CD4-positive, alpha-beta T cell treated with Interleukin-21 for 1 hour (primary cell): ENCODE measurements at regions not wholly inside any gene's neighbourhood (a gene's known extent, or its start where the extent isn't known, plus 50 kb on each side); places are given as distances from the start of the nearest gene placed in this dataset.
"Not testable (repeated sequence)": the region's sequence is repeated elsewhere in the genome, so short reads cannot be mapped to it uniquely, and the experiment has no call there.

Experiments
- DNase-seq: peaks from one replicate; pipeline ENCODE4 v3.0.0-alpha.2; 2020

DNA sequence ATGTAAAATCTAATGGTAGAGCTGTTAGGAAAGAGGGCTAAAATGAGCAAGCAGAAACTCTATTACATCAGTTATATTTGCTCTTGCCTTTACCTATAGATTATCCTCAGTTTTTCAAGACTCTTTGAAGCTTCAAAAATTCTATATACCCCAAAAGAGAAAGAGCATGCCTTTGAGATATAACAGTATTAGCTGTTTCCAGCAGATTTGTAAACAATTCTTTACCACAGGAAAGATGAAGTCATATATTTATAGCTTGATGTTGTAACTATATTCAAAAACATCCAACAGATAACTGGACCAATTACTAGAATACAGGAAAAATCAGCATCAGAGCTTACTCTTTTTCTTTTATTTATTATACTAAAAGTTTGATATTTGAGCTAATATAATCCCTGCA is 416.2 kb upstream of the TPK1 start:
- no peak for DNase-seq

DNA sequence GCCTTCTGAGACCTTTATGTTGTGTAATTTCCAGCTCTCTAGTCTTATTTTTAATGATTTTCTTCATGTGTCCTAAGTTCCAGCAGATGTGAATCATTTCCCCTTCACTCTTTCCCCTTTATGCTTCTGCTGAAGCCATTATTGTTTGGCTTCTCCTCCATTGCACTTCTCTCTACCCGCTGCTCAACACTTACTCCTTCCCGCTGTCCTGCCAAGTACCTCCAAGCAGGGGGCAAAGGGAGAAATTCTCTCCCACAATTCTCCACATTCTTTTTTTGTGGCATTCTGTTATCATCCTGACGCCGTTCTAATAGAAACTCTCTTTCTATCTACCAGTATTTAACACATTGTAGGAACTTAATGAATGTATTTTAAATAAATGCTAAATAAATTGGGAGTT is 388.9 kb upstream of the TPK1 start:
- no peak for DNase-seq

DNA sequence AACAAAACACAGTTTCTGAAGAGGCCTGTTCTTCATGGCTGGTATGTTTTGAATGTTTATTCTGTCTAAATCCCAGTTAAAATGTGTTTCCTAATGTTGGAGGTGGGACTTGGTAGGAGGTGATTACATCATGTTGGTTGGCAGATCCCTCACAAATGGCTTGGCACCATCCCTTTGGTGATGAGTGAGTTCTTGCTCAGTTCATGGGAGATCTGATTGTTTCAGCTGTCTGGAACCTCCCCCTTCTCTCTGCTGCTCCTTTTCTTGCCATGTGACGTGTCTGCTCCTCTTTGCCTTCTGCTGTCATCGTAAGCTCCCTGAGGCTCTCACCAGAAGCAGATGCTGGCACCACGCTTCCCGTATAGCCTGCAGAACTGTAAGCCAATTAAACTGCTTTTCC is 383.6 kb upstream of the TPK1 start:
- DNase-seq = no peak

DNA sequence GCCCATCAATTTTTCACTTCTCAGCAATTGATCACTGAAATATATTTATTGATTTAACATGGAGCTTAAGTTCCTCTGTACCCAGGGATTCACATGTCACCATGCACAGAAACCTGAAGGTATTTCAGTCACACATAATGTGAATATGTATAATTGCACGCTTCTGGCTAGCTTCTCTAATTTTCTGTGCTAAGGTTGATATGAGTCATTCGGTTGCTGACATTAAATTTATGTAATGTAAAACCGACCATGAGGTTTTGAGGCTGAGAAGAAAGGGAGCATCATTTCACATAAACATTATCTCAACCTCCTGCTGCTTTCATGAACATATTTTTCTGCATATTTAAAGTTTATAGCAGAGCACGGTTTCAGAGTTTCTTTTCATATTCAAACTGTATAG is 381.0 kb upstream of the TPK1 start:
- DNase-seq = no peak

- no peak for DNase-seq
Observed at GRCh38 chr7:145212050-145212449, 376.2 kb upstream of the TPK1 start.

- no peak for DNase-seq
Observed at GRCh38 chr7:145211211-145211610, 375.4 kb upstream of the TPK1 start.

DNA sequence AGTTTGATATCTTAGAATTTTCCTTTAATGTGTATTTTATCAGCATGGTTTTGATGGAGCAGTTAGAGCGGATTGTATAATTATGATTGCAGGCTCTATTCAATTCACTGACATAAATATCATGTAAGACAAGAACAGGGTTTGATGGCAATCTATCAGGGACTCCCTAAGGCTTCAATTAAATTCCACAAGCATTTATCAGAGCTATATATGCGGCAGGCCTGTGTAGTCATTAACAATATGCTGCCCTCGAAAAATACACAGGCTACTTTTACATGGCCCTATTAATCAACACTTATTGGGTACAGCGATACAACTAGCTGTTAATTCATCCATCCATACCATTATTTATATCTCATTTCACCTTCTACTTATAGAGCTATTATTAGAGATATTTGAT is 358.1 kb upstream of the TPK1 start:
- no peak for DNase-seq

- no peak for DNase-seq
Observed at GRCh38 chr7:145184956-145185355, 349.1 kb upstream of the TPK1 start.

GRCh38 chr7:145183069-145183468 is 347.2 kb upstream of the TPK1 start:
- no peak for DNase-seq

DNA sequence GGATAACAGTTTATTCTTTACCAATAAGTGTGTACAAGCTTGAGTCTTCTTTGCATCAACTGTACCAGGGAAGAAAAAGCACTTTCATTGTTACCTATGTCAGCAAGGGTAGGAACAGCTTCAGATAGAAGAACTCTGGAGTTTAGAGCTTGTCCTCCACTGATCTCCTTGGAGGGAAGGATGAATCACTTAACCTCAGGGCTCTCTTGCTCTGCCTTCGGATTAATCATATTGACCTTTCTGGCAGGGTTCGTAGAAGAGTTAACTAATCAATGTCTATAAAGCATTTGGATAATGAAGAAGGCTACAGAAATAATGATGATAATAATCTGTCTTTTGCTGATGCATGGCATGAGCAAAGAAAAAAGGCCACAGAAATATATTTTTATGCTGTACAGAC is 339.5 kb upstream of the TPK1 start:
- no peak for DNase-seq

- no peak for DNase-seq
Observed at GRCh38 chr7:145169908-145170307, 334.1 kb upstream of the TPK1 start.

- no peak for DNase-seq
Observed at GRCh38 chr7:145168879-145169278, 333.0 kb upstream of the TPK1 start.

DNA sequence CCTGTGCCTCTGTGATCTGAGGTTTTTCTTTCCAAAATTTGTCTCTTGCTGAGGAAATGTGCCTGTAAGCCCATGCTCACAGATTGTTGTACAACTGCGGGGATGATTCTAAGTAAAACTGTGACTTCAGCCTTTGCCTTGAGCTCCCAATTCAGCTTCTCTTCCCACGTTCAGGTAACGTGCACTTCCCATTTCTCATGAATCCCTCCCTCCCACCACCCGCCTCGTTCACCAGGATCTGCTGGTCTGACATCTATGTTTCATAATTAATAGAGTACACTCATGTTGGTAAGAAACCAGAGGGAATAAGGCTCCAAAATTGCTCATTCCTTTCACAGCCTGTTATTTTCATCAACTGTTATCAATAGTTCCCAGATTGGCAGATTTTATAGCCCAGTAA is 332.6 kb upstream of the TPK1 start:
- DNase-seq = no peak

- no peak for DNase-seq
Observed at GRCh38 chr7:145156834-145157233, 321.0 kb upstream of the TPK1 start.

DNA sequence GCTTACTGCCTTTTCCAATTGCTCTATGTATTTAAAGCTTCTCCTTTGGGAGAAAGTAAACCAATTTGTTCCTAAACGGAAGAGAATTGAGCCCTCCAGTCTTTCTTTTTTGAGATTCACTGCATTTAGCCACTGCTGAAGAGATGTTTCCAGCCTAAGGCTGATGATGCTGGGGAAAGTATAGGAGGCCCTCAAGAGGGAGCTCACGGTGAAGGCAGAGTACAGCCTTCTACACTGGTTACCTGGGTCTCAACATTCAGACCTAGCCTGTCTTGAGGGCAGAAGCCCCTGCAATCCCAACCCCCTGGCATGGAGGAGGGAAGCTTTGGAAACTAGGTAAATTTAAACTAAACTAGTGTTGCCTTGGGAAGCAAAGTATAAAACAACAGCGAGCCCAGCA is 316.7 kb upstream of the TPK1 start:
- DNase-seq = no peak

- no peak for DNase-seq
Observed at GRCh38 chr7:145151676-145152075, 315.8 kb upstream of the TPK1 start.

GRCh38 chr7:145147865-145148264 is 312.0 kb upstream of the TPK1 start:
- no peak for DNase-seq

GRCh38 chr7:145143685-145144084 is 307.8 kb upstream of the TPK1 start:
- DNase-seq = no peak

DNA sequence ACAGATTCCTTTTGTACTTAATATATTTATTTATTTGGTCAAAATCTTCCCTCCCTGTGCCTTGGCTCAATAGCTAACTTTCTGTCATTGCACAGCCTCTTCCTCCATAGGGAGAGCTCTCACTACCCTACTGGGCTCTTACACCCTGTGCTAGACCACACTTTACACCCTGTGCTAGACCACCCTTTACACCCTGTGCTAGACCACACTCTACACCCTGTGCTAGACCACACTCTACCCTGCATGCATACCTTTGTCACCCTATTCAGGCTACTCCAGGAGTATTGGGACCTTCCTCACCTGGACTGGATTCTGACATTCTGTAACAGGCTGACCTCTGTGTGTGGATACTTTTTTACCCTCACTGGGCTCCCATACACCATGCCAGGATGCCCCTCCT is 298.5 kb upstream of the TPK1 start:
- no peak for DNase-seq

DNA sequence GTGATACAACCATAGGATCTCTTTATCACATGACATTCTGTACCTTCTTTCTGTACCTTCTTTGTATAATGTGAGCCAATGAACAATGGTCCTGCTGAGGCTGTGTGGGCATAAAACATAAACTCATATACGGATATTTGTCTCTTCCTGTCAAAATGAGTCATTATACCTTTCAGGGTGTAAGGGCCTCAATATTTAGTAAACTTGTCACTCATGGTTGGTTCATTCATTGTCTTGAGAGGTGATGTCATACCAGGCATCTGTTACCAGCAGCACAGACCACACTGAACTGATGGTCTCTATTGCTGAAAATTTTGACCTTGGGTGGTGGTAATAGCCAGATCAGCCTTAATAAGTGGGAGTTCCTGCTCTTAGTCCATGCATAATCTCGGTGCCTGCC is 287.6 kb upstream of the TPK1 start:
- DNase-seq = no peak

- DNase-seq = no peak
Observed at GRCh38 chr7:145106001-145106400, 270.1 kb upstream of the TPK1 start.

DNA sequence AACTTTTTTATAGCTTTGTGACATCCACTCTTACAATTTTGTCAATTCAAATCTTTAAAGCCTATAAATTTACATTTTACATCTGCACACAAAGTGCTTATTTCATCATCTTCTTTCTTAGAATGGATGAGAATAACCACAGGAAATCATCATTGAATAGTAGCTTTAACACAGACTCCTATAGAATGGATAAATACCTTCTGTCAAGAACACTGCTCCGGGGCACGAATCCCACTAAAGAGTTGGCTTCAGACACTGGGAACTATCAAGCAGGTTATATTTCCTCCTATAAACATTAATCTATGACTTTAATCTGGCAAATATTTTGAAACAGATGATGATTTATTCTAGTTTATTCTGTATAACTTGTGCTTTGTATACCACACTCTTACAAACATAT is 269.7 kb upstream of the TPK1 start:
- no peak for DNase-seq

GRCh38 chr7:145104400-145104799 is 268.5 kb upstream of the TPK1 start:
- DNase-seq = no peak

DNA sequence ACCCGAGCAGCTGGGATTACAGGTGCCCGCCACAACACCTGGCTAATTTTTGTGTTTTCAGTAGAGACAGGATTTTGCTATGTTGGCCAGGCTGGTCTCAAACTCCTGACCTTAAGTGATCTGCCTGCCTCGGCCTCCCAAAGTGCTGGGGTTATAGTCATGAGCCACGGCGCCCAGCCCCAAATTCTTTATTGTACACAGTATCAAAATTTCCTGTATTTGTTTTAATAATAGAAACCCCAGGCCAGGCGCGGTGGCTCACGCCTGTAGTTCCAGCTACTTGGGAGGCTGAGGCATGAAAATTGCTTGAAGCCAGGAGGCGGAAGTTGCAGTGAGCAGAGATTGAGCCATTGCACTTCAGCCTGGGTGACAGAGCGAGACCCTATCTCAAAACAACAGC is 266.3 kb upstream of the TPK1 start:
- not testable (repeated sequence) for DNase-seq

DNA sequence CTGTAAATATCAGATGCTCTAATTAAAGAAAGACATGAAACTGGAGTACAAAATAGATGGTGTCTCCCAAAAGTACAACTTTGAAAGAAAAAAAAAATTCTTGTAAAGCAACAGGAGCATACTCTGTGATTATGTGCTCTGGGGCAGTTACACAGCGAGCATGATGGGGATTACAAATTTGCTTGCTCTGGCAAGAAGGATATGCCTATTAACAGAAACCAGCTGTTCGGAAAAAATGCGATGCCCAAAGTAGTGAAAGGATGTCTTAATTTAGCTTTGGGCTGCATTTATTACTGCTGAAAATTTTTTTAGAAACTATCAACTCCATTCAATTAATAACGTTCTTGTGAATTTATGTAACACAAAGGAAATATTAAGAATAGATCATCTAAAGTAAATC is 256.9 kb upstream of the TPK1 start:
- DNase-seq = no peak

DNA sequence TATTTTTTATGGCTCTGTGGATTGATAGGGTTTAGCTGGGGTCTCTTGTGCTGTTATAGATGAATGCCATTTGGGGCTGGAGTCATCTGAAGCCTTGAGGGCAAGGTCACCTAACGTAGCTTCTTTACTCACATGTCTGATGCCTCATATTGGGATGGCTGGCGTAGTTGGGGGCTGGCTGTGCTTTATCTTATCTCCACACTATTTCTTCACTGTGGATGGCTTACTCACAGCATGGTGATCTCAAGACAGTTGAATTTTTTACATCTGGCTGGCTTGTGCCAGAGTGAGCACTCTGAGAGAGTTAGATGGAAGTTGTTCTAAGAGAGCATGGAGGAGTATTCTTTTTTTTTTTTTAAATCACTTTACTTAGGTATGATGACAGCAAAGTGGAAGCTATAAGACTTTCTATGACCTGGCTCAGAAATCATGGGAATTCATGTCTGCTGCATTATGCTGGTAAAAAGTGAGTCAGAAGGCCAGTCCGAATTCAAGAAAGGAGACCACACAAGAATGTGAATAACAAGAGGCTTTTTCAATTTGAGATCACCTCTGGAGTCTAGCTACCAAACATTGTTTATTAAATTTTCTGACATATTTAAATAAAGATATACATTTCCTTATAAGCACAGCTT is 252.4 kb upstream of the TPK1 start:
- no peak for DNase-seq
